PC-3 (cell line): ENCODE measurements at regions not wholly inside any gene's neighbourhood (a gene's known extent, or its start where the extent isn't known, plus 50 kb on each side); places are given as distances from the start of the nearest gene placed in this dataset.

Experiments used
- ATAC-seq: fragments of 200-7000 bp; cut with Tn5 transposase; 2 replicates; pipeline ENCODE4 v1.9.1; 2020; ENCODE audit warnings: mild to moderate bottlenecking, moderate library complexity
- BruUV-seq: library from RNA; stranded (reverse); fragments of 400-500 nt; replicated peaks from 2 replicates; lab custom pipeline; 2021; lab: Mats Ljungman, UMichigan
- CTCF ChIA-PET: fragments of 300-600 bp; sonication (Branson Sonifier 250); formaldehyde crosslinking; loops from one replicate; lab custom pipeline; 2022; ENCODE audit warnings: antibody characterized with exemption; lab: Charles Lee
- POLR2A ChIA-PET: fragments of 300-600 bp; sonication (Branson Sonifier 250); formaldehyde crosslinking; loops from one replicate; lab custom pipeline; 2022; ENCODE audit warnings: antibody characterized with exemption; ENCODE audit not compliant: unreplicated experiment; lab: Charles Lee
- DNase-seq: peaks from one replicate; pipeline ENCODE4 v3.0.0-alpha.2; 2015
- H2AFZ ChIP-seq: fragments of 300-600 bp; sonication (generic); 2 replicates; pipeline ENCODE4 v1.6.0; 2016; ENCODE audit warnings: antibody characterized with exemption, low read length
- H3F3A ChIP-seq: fragments of 300-600 bp; sonication (generic); one replicate; pipeline ENCODE4 v1.6.0; 2017; ENCODE audit warnings: antibody characterized with exemption, low read length, control low read depth, mild to moderate bottlenecking; ENCODE audit not compliant: unreplicated experiment
- H3K27ac ChIP-seq: fragments of 300-600 bp; sonication (generic); 2 replicates; pipeline ENCODE4 v1.5.1; 2016; ENCODE audit warnings: mild to moderate bottlenecking, low read length
- H3K27me3 ChIP-seq: fragments of 300-600 bp; sonication (generic); 2 replicates; pipeline ENCODE4 v1.6.1; 2016; ENCODE audit warnings: low read length, mixed read lengths
- H3K36me3 ChIP-seq: fragments of 300-600 bp; sonication (generic); 2 replicates; pipeline ENCODE4 v1.6.1; 2016; ENCODE audit warnings: low read depth, mixed run types, low read length, mixed read lengths
- H3K4me1 ChIP-seq: fragments of 300-600 bp; sonication (generic); 2 replicates; pipeline ENCODE4 v1.5.1; 2016; ENCODE audit warnings: low read length; ENCODE audit not compliant: insufficient read depth
- H3K4me2 ChIP-seq: fragments of 300-600 bp; sonication (generic); 2 replicates; pipeline ENCODE4 v1.6.0; 2016; ENCODE audit warnings: low read length
- H3K4me3 ChIP-seq: fragments of 300-600 bp; sonication (generic); 2 replicates; pipeline ENCODE4 v1.5.1; 2016; ENCODE audit warnings: mild to moderate bottlenecking, low read length, mixed read lengths
- H3K79me2 ChIP-seq: fragments of 300-600 bp; sonication (generic); 2 replicates; pipeline ENCODE4 v1.6.1; 2017; ENCODE audit warnings: low read length, mixed read lengths
- H3K9ac ChIP-seq: fragments of 300-600 bp; sonication (generic); 2 replicates; pipeline ENCODE4 v1.6.0; 2016; ENCODE audit warnings: mild to moderate bottlenecking, low read length
- H3K9me2 ChIP-seq: fragments of 300-600 bp; sonication (generic); replicated peaks from 2 replicates; pipeline ENCODE4 v1.6.1; 2016; ENCODE audit warnings: mixed run types, low read length, mixed read lengths
- H3K9me3 ChIP-seq: fragments of 300-600 bp; sonication (generic); 2 replicates; pipeline ENCODE4 v1.6.1; 2016; ENCODE audit warnings: low read length, mixed read lengths
- H4K20me1 ChIP-seq: fragments of 300-600 bp; sonication (generic); 2 replicates; pipeline ENCODE4 v1.6.1; 2016; ENCODE audit warnings: low read length, mixed read lengths
- EZH2 ChIP-seq: fragments of 300-600 bp; sonication (generic); IDR thresholded peaks from one replicate; pipeline ENCODE4 v1.6.1; 2017; ENCODE audit warnings: antibody characterized with exemption, mild to moderate bottlenecking, low read length; ENCODE audit not compliant: unreplicated experiment
- EZH2phosphoT487 ChIP-seq: fragments of 300-600 bp; sonication (generic); IDR thresholded peaks from 2 replicates; pipeline ENCODE4 v1.6.1; 2018; ENCODE audit warnings: mild to moderate bottlenecking, antibody characterized with exemption, low read length, borderline replicate concordance
- intact Hi-C: fragments of 100-400 bp; cut with micrococcal nuclease; formaldehyde crosslinking; loops from 2 replicates; pipeline ENCODE4 v1.9.0; 2023
- TF ChIP-seq, protein P1 (sequence below): fragments of 300-600 bp; sonication (generic); conservative IDR thresholded peaks from 2 replicates; pipeline ENCODE4 v1.5.1; 2017; ENCODE audit warnings: antibody characterized with exemption, low read depth, mild to moderate bottlenecking, low read length

GRCh38 chr1:90405726-90406125 lies 311.4 kb downstream of the BARHL2 start:
- Histone ChIP-seq H3K4me3 (no peak overlapping the region), H3K9me2 (no peaks in the 10 kb centered on the region; the same call in 1 of the 2 replicates), H4K20me1 (no peaks in the 10 kb centered on the region), H3K36me3 (no peaks in the 10 kb centered on the region), H3F3A (no peaks in the 10 kb centered on the region), H3K4me2 (no peak overlapping the region), H3K9ac (no peak overlapping the region), H3K79me2 (no peaks in the 10 kb centered on the region), H3K4me1 (peaks cover 32% of the 10 kb centered on the region), H3K27me3 (no peaks in the 10 kb centered on the region), H2AFZ (no peak overlapping the region), H3K27ac (no peak overlapping the region), H3K9me3 (no peaks in the 10 kb centered on the region)
- TF ChIP-seq EZH2 (no peak), EZH2phosphoT487 (no peak)
- TF ChIP-seq, protein P1, sequence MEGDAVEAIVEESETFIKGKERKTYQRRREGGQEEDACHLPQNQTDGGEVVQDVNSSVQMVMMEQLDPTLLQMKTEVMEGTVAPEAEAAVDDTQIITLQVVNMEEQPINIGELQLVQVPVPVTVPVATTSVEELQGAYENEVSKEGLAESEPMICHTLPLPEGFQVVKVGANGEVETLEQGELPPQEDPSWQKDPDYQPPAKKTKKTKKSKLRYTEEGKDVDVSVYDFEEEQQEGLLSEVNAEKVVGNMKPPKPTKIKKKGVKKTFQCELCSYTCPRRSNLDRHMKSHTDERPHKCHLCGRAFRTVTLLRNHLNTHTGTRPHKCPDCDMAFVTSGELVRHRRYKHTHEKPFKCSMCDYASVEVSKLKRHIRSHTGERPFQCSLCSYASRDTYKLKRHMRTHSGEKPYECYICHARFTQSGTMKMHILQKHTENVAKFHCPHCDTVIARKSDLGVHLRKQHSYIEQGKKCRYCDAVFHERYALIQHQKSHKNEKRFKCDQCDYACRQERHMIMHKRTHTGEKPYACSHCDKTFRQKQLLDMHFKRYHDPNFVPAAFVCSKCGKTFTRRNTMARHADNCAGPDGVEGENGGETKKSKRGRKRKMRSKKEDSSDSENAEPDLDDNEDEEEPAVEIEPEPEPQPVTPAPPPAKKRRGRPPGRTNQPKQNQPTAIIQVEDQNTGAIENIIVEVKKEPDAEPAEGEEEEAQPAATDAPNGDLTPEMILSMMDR = no peak
- BruUV-seq = no TSS peak
- DNase-seq = peak; percentile 73
- ChIA-PET POLR2A (no interaction called here), CTCF (no interaction called here)
- intact Hi-C loops = no loop called here
- no peak for ATAC-seq

DNA sequence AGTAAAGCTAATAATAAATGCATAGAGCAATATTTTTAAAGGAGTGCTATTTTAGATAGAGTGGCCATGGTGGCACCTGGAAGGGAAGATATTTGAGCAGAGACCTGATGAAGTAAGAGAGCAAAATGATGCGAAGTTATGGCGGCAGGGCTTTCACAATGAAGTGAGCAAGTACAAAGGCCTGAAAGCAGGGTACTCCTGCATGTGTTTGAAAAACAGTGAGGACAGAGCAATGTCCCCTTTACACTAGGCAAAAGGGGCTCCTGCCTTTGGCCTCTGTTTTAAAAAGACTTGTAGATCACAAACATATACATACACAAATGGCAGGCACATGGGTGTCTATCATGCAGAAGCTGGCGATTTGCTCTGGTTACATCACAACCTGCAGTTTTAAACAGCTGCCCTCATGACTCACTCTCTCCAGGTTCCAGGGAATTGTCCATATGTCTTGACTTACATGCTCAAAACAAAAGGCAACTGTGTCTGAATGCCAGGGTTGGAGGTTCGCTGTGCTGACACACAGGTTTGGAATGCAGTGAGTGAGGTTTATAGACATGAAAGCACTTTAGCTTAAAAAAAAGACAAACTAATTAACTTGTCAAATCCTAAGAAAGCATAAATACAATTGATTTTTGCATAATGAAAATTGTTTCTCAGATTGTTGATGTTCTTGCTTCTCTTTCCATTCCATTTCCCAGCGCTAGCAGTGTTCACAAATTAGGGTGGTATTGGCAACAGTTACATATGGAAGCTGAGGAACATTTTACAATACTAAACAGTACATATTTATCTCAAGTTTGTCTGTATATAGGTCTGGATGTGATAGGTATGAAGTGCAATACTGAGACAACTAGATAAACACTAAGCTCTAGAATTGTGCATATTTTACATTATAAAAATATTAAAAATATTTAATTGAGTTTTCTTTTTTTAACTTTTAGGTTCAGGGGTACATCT lies 313.9 kb downstream of the BARHL2 start:
- no TSS peak for BruUV-seq
- Histone ChIP-seq H3K9me3 (no peaks in the 10 kb centered on the region), H3K9me2 (no peaks in the 10 kb centered on the region), H3K4me1 (peaks cover 44% of the 10 kb centered on the region), H3K4me2 (peak overlapping the region; percentile 78), H3K79me2 (no peaks in the 10 kb centered on the region), H3K9ac (no peak overlapping the region), H3K27me3 (no peaks in the 10 kb centered on the region), H2AFZ (no peak overlapping the region), H4K20me1 (no peaks in the 10 kb centered on the region), H3K27ac (peak overlapping the region; percentile 67), H3K4me3 (peak overlapping the region; percentile 48), H3F3A (no peaks in the 10 kb centered on the region), H3K36me3 (no peaks in the 10 kb centered on the region)
- peak; percentile 96 for ATAC-seq
- DNase-seq = peak; percentile 98
- intact Hi-C loops = loop anchor here (1.0 to 5.0 kb wide), 3 partner anchors 14 to 856 kb away; no protein-coding TSS in a partner anchor
- CTCF ChIA-PET = no interaction called here
- TF ChIP-seq EZH2 = no peak
- no peak for TF ChIP-seq EZH2phosphoT487
- TF ChIP-seq, protein P1 = no peak
- POLR2A ChIA-PET = interaction anchor here (0.6 kb wide), 2 partner anchors 89 to 665 kb away, joined by 3 to 9 read pairs; no protein-coding TSS in a partner anchor

DNA sequence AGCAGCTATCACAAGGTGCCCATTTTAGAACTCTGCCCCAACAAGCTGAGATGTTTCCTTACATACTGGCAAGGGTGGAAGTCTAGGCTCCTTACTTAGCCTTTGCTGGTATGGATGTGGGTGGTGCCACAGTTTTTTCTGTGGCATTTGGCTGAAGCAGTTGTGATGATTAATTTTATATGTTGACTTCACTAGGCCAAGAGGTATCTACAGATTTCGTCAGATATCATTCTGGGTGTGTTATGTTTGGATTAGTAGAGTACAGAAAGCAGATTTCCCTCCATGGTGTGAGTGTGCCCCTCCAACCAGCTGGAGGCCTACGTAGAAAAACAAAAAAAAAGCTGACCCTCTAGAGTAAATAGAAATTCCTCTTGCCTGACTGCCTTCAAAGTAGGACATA lies 317.0 kb downstream of the BARHL2 start:
- H3K4me1 ChIP-seq = peaks cover 35% of the 10 kb centered on the region
- no peak overlapping the region for H3K4me3 ChIP-seq
- H3K27ac ChIP-seq = peak overlapping the region; percentile 43
- no TSS peak for BruUV-seq
- peak overlapping the region; percentile 52 for H2AFZ ChIP-seq
- no peak overlapping the region for H3K9ac ChIP-seq
- H3K4me2 ChIP-seq = peak overlapping the region; percentile 30
- ChIA-PET POLR2A (no interaction called here), CTCF (no interaction called here)
- no peaks in the 10 kb centered on the region for H3F3A ChIP-seq
- no peak for TF ChIP-seq EZH2
- TF ChIP-seq, protein P1 = no peak
- no peak for TF ChIP-seq EZH2phosphoT487
- ATAC-seq (peak; percentile 53), DNase-seq (peak; percentile 70)
- no peaks in the 10 kb centered on the region for H3K36me3 ChIP-seq
- H3K9me3 ChIP-seq = no peaks in the 10 kb centered on the region
- H3K27me3 ChIP-seq = no peaks in the 10 kb centered on the region
- no peaks in the 10 kb centered on the region for H4K20me1 ChIP-seq
- H3K79me2 ChIP-seq = no peaks in the 10 kb centered on the region
- 0 out of 2 replicates have a peak, but pooled peaks cover 5% of the 10 kb centered on the region for H3K9me2 ChIP-seq
- intact Hi-C loops = loop anchor here (5.0 kb wide), 2 partner anchors 617 to 853 kb away; no protein-coding TSS in a partner anchor
